ENCODE measurements at regions not wholly inside any gene's neighbourhood (a gene's known extent, or its start where the extent isn't known, plus 50 kb on each side); places are given as distances from the start of the nearest gene placed in this dataset.

- H3K36me3 ChIP-seq (ENCODE audit: control insufficient read depth, low read length), result no peaks in the 10 kb centered on the region
Observed at GRCh38 chr13:64847767-64848166, 2382.4 kb downstream of the PCDH9 start.

GRCh38 chr13:64845110-64845509 lies 2385.0 kb downstream of the PCDH9 start:
- Histone ChIP-seq H3K9me2 (replicated peaks; ENCODE audit: control insufficient read depth, low read length) (no peaks in the 10 kb centered on the region), H3K27me3 (ENCODE audit: control insufficient read depth, low read length) (no peaks in the 10 kb centered on the region), H3K4me2 (ENCODE audit: low read length) (no peak overlapping the region), H3F3A (ENCODE audit: control insufficient read depth, insufficient read depth) (no peaks in the 10 kb centered on the region), H3K27ac (ENCODE audit: low read depth, low read length) (no peak overlapping the region), H3K9me3 (ENCODE audit: control insufficient read depth, insufficient read depth, low read length) (no peaks in the 10 kb centered on the region), H3K4me1 (ENCODE audit: control insufficient read depth, low read length) (no peaks in the 10 kb centered on the region), H4K20me1 (ENCODE audit: control insufficient read depth, insufficient read depth, low read depth, low read length) (no peaks in the 10 kb centered on the region), H3K4me3 (ENCODE audit: low read length) (no peak overlapping the region), H3K36me3 (ENCODE audit: control insufficient read depth, low read length) (no peaks in the 10 kb centered on the region), H3K79me2 (ENCODE audit: control insufficient read depth, low read length) (no peaks in the 10 kb centered on the region)
- TF ChIP-seq, protein P1, sequence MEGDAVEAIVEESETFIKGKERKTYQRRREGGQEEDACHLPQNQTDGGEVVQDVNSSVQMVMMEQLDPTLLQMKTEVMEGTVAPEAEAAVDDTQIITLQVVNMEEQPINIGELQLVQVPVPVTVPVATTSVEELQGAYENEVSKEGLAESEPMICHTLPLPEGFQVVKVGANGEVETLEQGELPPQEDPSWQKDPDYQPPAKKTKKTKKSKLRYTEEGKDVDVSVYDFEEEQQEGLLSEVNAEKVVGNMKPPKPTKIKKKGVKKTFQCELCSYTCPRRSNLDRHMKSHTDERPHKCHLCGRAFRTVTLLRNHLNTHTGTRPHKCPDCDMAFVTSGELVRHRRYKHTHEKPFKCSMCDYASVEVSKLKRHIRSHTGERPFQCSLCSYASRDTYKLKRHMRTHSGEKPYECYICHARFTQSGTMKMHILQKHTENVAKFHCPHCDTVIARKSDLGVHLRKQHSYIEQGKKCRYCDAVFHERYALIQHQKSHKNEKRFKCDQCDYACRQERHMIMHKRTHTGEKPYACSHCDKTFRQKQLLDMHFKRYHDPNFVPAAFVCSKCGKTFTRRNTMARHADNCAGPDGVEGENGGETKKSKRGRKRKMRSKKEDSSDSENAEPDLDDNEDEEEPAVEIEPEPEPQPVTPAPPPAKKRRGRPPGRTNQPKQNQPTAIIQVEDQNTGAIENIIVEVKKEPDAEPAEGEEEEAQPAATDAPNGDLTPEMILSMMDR (IDR thresholded peaks at IDR 0.05; ENCODE audit: low read depth, low read length, poor library complexity, severe bottlenecking), result no peak
- TF ChIP-seq EZH2phosphoT487 (IDR thresholded peaks at IDR 0.05; ENCODE audit: borderline replicate concordance, low read length), result no peak

More at GRCh38 chr13:64847767-64848166, 2382.4 kb downstream of the PCDH9 start:
- Histone ChIP-seq H4K20me1 (ENCODE audit: control insufficient read depth, insufficient read depth, low read depth, low read length) (no peaks in the 10 kb centered on the region), H3K27me3 (ENCODE audit: control insufficient read depth, low read length) (no peaks in the 10 kb centered on the region), H3K27ac (ENCODE audit: low read depth, low read length) (no peak overlapping the region), H3K9me2 (replicated peaks; ENCODE audit: control insufficient read depth, low read length) (no peaks in the 10 kb centered on the region), H3K4me1 (ENCODE audit: control insufficient read depth, low read length) (no peaks in the 10 kb centered on the region), H3K4me2 (ENCODE audit: low read length) (no peak overlapping the region), H3K4me3 (ENCODE audit: low read length) (no peak overlapping the region), H3K79me2 (ENCODE audit: control insufficient read depth, low read length) (no peaks in the 10 kb centered on the region), H3K9me3 (ENCODE audit: control insufficient read depth, insufficient read depth, low read length) (no peaks in the 10 kb centered on the region), H3F3A (ENCODE audit: control insufficient read depth, insufficient read depth) (no peaks in the 10 kb centered on the region)
- TF ChIP-seq EZH2phosphoT487 (IDR thresholded peaks at IDR 0.05; ENCODE audit: borderline replicate concordance, low read length), result no peak
- TF ChIP-seq, protein P1 (IDR thresholded peaks at IDR 0.05; ENCODE audit: low read depth, low read length, poor library complexity, severe bottlenecking), result no peak

DNA sequence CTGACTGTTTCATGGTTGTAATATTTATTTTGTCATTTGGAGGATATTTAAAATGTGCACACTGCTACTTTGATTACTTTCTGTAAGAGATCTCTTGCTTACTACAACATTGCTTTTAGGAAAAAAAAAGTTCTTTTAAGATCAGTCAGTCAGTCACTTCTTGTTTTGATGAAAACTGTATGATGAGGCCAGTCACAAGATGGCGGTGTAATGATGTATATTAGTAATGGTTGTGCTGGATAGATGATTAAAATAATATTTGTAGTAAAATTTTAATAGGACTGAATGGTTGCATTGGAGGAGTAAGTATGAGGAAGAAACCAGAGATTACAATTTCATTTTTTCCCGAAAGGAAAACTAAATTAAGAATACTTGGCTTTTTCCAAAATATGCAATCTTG lies 2411.1 kb downstream of the PCDH9 start:
- H3K4me2 ChIP-seq (ENCODE audit: low read length), result no peak overlapping the region
- no peak overlapping the region for H3K27ac ChIP-seq (ENCODE audit: low read depth, low read length)
- no peaks in the 10 kb centered on the region for H3K4me1 ChIP-seq (ENCODE audit: control insufficient read depth, low read length)
- no peaks in the 10 kb centered on the region for H3K27me3 ChIP-seq (ENCODE audit: control insufficient read depth, low read length)
- no peaks in the 10 kb centered on the region for H3K9me2 ChIP-seq (replicated peaks; ENCODE audit: control insufficient read depth, low read length)
- H4K20me1 ChIP-seq (ENCODE audit: control insufficient read depth, insufficient read depth, low read depth, low read length), result no peaks in the 10 kb centered on the region
- H3F3A ChIP-seq (ENCODE audit: control insufficient read depth, insufficient read depth), result no peaks in the 10 kb centered on the region
- H3K4me3 ChIP-seq (ENCODE audit: low read length), result no peak overlapping the region
- TF ChIP-seq, protein P1 (IDR thresholded peaks at IDR 0.05; ENCODE audit: low read depth, low read length, poor library complexity, severe bottlenecking), result no peak
- TF ChIP-seq EZH2phosphoT487 (IDR thresholded peaks at IDR 0.05; ENCODE audit: borderline replicate concordance, low read length), result no peak
- H3K79me2 ChIP-seq (ENCODE audit: control insufficient read depth, low read length), result no peaks in the 10 kb centered on the region
- H3K36me3 ChIP-seq (ENCODE audit: control insufficient read depth, low read length), result no peaks in the 10 kb centered on the region
- no peaks in the 10 kb centered on the region for H3K9me3 ChIP-seq (ENCODE audit: control insufficient read depth, insufficient read depth, low read length)

DNA sequence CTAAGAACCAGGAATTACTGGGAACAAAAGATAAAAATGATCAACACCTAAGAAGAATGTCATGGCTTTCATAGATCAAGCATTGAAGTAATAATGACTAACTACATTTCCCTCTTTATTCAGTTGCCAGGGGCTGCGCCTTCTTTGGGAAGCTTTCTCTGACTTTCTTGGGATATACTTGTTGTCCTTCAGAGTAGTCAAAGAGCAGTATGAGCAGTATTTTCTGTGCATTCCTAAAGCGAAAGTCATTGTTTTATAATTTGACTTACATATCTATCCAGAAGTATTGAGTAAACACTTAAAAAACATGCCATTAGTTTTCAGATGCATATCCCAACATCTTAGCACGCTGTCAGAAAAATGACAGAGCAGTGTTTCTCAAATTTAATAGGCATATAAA lies 2412.4 kb downstream of the PCDH9 start:
- no peaks in the 10 kb centered on the region for H3K4me1 ChIP-seq (ENCODE audit: control insufficient read depth, low read length)
- no peak overlapping the region for H3K27ac ChIP-seq (ENCODE audit: low read depth, low read length)
- no peak overlapping the region for H3K4me2 ChIP-seq (ENCODE audit: low read length)
- no peaks in the 10 kb centered on the region for H4K20me1 ChIP-seq (ENCODE audit: control insufficient read depth, insufficient read depth, low read depth, low read length)
- no peaks in the 10 kb centered on the region for H3K27me3 ChIP-seq (ENCODE audit: control insufficient read depth, low read length)
- H3K9me2 ChIP-seq (replicated peaks; ENCODE audit: control insufficient read depth, low read length), result no peaks in the 10 kb centered on the region
- H3K9me3 ChIP-seq (ENCODE audit: control insufficient read depth, insufficient read depth, low read length), result no peaks in the 10 kb centered on the region
- no peaks in the 10 kb centered on the region for H3K79me2 ChIP-seq (ENCODE audit: control insufficient read depth, low read length)
- no peak overlapping the region for H3K4me3 ChIP-seq (ENCODE audit: low read length)
- no peaks in the 10 kb centered on the region for H3K36me3 ChIP-seq (ENCODE audit: control insufficient read depth, low read length)
- no peaks in the 10 kb centered on the region for H3F3A ChIP-seq (ENCODE audit: control insufficient read depth, insufficient read depth)
- TF ChIP-seq EZH2phosphoT487 (IDR thresholded peaks at IDR 0.05; ENCODE audit: borderline replicate concordance, low read length), result no peak
- TF ChIP-seq, protein P1 (IDR thresholded peaks at IDR 0.05; ENCODE audit: low read depth, low read length, poor library complexity, severe bottlenecking), result no peak
